ENCODE measurements at regions not wholly inside any gene's neighbourhood (a gene's known extent, or its start where the extent isn't known, plus 50 kb on each side); places are given as distances from the start of the nearest gene placed in this dataset.

DNA sequence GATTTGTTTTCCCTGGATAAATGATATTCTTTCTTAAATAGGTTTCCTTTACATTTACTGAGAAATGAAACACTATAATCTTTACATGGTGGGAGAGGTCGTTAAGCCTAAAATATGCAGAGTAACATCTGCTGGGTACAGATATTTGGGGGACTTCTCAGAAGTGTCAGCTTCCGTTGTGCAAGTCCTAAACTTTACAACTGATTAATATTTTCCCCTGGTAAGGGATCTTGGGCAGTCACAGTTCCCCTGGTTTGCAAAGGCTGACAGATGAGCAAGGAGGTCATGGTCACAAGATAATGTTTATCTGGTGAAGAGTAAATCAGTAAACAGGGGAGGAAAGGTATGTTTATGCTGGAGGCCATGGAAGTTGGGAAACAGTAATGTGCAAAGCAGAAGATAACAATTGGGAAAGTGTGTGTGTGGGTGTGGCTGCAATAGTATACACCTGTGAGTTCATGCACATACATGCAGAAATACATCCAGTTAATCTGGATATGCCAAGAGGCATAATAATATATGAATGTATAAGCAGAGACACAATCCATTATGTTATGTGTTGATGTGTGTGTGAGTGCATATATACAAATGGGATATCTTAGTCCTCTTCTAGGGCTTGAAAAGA lies 508.2 kb upstream of the FAM241A start:
- H3K4me3 ChIP-seq (replicated peaks in 1 of 2; ENCODE audit: low read depth in 2 of 2, low read length in 2 of 2) = no peak overlapping the region
- DNase-seq (ENCODE audit: low read depth in 2 of 2) = no peak
- TF ChIP-seq, protein P1, sequence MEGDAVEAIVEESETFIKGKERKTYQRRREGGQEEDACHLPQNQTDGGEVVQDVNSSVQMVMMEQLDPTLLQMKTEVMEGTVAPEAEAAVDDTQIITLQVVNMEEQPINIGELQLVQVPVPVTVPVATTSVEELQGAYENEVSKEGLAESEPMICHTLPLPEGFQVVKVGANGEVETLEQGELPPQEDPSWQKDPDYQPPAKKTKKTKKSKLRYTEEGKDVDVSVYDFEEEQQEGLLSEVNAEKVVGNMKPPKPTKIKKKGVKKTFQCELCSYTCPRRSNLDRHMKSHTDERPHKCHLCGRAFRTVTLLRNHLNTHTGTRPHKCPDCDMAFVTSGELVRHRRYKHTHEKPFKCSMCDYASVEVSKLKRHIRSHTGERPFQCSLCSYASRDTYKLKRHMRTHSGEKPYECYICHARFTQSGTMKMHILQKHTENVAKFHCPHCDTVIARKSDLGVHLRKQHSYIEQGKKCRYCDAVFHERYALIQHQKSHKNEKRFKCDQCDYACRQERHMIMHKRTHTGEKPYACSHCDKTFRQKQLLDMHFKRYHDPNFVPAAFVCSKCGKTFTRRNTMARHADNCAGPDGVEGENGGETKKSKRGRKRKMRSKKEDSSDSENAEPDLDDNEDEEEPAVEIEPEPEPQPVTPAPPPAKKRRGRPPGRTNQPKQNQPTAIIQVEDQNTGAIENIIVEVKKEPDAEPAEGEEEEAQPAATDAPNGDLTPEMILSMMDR (IDR thresholded peaks at IDR 0.05; ENCODE audit: low read depth, low read length) = no peak

DNA sequence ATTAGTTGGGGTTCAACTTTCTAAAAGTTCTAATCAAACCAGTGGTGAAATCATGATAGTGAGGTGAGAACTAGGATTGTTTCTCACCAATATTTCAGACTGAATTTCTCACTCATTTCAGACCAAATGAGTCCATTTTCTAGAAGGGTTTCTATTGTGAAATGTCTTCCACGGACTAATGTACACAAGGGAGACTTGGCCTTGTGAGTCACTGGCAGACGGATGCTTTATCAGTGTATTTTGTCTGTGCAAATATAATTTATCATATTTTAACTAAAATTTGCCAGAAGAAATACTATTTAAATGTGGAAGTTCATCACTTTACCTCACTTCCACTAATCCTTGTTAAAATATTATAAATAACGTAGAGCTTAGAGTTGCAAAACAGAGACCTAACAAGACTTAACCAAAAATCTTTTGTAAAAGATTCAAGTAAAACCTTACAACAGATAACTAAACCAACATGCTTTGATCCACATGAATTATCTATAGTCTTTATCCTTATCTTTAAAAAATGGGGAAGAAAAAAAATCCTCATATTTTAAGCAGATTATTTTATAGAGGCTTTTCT lies 506.0 kb upstream of the FAM241A start:
- TF ChIP-seq, protein P1 (IDR thresholded peaks at IDR 0.05; ENCODE audit: low read depth, low read length) = no peak
- DNase-seq (ENCODE audit: low read depth in 2 of 2) = peak; percentile 34 to 65

DNA sequence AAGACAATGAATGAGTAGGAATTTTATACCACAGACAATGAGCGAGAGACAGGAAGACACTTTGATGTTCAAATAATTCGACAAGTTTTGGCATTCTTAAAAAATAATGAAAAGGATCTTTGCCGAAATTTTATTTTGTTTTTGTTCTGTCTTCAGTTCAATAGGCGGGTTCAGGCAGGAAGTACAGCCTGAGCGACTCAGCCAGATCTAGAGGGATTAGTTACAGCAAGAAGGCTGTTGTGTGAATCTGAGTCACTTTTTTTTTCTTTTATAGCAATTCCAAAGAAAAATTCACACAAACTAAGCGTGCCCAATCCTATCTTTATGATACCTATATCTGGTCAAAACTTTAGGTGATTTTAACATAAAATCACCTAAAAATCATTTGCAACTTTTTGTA lies 505.4 kb upstream of the FAM241A start:
- no peak overlapping the region for H3K4me3 ChIP-seq (replicated peaks in 1 of 2; ENCODE audit: low read depth in 2 of 2, low read length in 2 of 2)
- peak; percentile 25 to 59 for DNase-seq (ENCODE audit: low read depth in 2 of 2)
- TF ChIP-seq, protein P1 (IDR thresholded peaks at IDR 0.05; ENCODE audit: low read depth, low read length) = no peak

More for the DNA sequence above, 506.0 kb upstream of the FAM241A start:
- no peak overlapping the region for H3K4me3 ChIP-seq (replicated peaks in 1 of 2; ENCODE audit: low read depth in 2 of 2, low read length in 2 of 2)

- TF ChIP-seq, protein P1 (IDR thresholded peaks at IDR 0.05; ENCODE audit: low read depth, low read length) = peak; percentile 83
- no peak overlapping the region for H3K4me3 ChIP-seq (replicated peaks in 1 of 2; ENCODE audit: low read depth in 2 of 2, low read length in 2 of 2)
- peak; percentile 92 to 94 for DNase-seq (ENCODE audit: low read depth in 2 of 2)
These were observed 503.3 kb upstream of the FAM241A start for GRCh38 chr4:111641813-111642579.

DNA sequence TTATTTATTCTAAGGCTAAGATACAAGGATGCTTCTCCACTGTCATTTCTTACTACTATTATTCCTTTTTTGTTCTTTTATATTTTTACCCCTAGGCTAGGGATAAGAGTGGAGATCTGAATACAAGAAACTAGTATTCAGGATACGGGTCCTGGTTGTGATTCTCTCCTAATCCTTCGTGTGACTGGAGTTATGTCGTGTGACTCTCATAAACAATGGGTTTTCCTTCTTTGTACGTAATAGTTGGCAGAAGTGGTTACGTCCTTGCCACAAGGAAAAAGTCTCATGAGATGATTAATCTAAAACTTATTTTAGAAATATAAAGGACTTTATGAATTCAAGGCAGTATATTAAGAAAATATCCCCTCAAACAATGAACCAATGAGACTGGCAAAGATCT lies 497.2 kb upstream of the FAM241A start:
- DNase-seq (ENCODE audit: low read depth in 2 of 2) = no peak
- TF ChIP-seq, protein P1 (IDR thresholded peaks at IDR 0.05; ENCODE audit: low read depth, low read length) = no peak
- no peak overlapping the region for H3K4me3 ChIP-seq (replicated peaks in 1 of 2; ENCODE audit: low read depth in 2 of 2, low read length in 2 of 2)

DNA sequence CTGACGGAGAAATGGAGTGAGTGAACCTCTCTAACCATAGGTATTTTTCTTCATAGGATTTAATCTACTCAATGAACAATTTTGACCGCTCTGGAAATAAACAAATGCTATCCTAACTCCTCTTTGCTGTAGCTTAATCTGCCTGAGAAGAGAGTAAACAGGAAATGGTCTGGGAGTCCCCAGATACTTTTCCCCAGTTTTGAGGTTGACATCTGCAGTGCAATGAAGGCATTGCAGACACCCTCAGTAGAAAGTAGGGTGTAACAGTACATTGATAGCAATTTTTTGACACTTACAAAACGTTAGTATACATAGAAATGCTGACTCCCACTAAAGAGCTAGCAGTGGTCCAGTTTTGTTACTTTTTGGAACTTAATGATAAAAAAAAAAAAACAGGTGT lies 495.9 kb upstream of the FAM241A start:
- TF ChIP-seq, protein P1 (IDR thresholded peaks at IDR 0.05; ENCODE audit: low read depth, low read length) = no peak
- DNase-seq (ENCODE audit: low read depth in 2 of 2) = no peak
- H3K4me3 ChIP-seq (replicated peaks in 1 of 2; ENCODE audit: low read depth in 2 of 2, low read length in 2 of 2) = no peak overlapping the region
